Kidney glomerular epithelial cell (primary cell): ENCODE measurements at regions not wholly inside any gene's neighbourhood (a gene's known extent, or its start where the extent isn't known, plus 50 kb on each side); places are given as distances from the start of the nearest gene placed in this dataset.
A peak's percentile ranks its signal among the peaks of the same experiment; 100 is the strongest.
"Not testable (repeated sequence)": the region's sequence is repeated elsewhere in the genome, so short reads cannot be mapped to it uniquely, and the experiment has no call there.

Experiments
- DNase-seq: peaks from one replicate; lab custom pipeline; 2025; lab: John Stamatoyannopoulos, UW

DNA sequence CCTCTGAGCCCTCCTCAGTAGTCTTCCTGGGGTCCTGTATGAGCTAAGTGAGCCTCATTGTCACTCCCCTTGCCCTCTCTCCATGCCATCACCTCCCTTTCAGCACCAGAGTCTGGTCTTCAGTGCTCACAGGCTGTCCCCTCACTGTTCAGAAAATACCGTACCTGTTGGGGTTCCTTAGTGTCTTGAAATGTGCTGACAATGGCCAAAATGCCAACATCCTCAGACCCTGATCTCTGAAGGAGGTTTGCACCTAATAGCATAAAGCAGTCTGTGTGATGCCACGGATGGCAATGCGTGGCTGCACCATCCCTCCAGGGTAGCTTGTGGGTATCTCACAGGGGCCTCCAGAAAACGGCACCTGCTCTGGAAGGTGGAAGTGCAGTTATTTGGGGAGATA lies 301.0 kb upstream of the TLE3 start:
- DNase-seq = no peak

DNA sequence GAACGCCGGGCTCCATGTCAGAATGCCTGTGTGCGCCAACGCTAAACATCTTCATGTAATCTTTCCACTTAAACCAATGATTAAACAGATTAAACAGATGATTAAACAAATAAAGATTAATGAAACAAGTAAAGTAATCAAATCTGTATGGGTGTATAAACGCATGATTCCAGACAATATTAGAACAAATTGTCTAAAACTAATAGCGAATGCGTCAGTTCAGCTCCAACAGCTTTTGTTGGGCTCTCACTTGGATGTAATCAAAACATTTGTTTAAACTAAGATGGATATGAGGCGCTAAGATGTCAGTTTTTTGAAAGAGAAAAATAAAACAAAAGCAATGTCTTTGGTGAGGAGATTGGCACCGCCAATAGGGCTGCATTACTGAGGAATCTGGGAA lies 299.1 kb upstream of the TLE3 start:
- DNase-seq = no peak

DNA sequence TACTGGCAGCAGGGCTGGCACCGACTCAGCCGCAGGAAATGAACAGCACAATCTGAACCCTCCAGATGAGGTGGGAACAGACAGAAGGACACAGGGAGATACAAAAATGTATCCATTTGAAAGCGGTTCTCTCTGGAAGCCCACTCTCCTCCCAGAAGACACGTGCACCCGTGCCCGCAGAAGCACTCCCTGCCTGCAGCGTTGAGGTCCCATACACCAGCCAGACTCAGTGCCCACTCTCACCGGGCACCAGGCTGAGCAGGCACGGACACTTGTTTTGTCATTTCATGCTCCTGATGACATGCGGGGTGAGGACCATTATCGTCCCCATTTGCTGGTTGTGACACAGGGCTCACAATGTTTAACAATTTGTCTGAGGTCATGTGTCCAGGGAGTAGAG lies 297.4 kb upstream of the TLE3 start:
- DNase-seq = no peak

DNA sequence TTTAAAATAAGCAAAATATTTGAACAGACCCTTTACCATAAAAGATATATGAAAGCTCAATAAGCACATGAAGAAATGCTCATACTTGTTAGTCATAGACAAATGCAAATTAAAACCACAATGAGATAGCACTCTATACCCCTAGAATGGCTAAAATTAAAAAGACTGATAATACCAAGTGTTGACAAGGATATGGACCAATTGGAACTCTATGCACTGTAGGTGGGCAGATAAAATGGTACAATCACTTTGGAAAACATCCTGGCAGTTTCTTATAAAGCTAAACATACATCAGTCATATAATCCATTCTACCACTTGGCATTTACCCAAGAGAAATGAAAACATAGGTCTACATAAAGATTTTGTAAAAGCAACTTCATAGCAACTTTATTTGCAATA lies 293.0 kb upstream of the TLE3 start:
- no peak for DNase-seq

DNA sequence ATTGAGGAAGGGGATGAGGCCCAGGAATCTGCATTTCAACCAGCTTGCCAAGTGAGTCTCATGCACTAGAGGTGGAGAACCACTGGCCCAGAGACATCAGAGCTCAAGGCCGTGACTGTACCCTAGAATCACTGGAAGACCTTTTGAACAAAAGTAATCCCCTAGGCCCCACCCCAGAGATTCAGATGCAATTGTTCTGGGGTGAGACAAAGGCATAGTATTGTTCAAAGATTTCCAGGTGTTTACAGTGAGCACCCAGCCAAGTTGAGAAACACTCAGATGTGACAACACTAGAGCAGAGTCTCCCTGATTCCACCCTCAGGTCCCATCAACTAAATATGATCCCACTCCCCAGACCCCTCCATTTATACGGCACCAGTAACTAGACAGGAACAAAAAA lies 290.3 kb upstream of the TLE3 start:
- DNase-seq = no peak

DNA sequence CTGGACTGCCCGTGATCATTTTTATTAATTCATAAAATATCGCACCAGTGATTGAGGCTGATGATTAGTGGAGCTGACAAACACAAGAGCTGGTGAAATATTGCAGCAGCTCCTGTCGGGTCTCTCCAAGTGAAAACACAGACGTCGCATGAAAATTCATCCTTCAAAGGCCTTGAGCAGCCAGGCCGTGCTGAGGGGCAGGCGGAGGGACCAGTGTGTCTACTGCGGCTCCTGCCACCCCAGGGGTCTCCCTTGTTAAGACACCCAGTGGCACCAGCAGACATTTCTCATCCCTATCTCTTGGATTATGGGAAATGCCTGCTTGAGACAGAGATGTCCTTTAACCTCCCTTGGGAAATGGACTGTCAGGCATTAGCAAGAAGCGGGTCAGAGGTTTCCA lies 289.4 kb upstream of the TLE3 start:
- DNase-seq = no peak

DNA sequence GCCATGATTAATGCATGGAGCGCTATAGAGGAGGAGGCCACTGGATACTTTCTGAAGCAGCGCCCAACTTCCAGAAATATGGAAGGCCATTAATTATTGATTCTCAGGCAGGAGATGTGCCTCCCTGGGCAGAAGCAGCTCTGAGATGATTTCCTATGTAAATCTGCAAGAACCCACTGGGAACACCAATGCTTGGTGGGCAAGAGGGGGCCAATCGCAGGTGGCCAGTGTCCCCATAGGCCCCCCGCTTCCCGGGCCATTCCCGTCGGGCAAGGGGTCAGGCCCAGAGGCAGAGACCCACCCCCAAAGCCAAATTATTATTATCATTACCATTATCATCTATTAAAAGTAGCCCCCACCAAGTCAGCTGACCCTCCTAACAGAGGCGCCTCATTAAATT lies 288.0 kb upstream of the TLE3 start:
- no peak for DNase-seq

DNA sequence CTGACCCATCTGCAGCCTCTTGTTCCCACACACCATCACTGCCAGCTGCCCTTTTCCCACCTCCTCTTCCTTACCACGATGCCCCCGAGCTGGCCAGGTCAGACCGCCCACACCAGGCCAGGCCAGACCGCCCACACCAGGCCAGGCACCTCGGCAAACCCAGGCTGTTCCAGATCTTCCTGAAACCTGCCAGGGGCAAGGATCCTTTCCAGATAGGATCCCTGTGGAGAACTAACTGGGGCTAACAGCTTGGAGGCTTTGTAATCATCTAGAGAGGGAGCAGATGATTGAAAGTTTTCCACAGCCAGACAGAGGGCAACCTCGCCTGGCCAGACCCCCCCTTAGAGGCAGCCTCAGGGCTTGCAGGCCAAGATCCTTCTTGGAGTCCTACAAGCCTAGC lies 287.3 kb upstream of the TLE3 start:
- DNase-seq = no peak

DNA sequence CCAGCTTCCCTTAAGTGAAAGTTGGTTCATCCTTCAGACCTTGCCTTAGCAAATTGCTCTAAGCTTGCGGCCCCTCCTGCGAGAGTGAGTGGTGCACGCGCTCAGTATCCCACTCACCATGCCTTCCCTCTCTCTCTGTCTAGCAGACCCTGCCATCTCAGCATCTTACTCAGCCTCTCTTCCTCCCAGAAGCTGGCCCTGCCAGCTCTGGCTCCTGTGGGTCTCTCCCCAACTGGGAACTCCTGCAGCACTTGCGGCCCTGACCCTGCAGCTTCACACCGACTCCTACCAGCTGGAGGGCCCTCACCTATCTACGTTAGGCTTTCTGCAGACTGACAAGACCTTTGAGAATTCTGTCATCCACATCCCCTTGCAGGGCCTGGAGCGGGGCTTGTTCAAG lies 286.1 kb upstream of the TLE3 start:
- no peak for DNase-seq

DNA sequence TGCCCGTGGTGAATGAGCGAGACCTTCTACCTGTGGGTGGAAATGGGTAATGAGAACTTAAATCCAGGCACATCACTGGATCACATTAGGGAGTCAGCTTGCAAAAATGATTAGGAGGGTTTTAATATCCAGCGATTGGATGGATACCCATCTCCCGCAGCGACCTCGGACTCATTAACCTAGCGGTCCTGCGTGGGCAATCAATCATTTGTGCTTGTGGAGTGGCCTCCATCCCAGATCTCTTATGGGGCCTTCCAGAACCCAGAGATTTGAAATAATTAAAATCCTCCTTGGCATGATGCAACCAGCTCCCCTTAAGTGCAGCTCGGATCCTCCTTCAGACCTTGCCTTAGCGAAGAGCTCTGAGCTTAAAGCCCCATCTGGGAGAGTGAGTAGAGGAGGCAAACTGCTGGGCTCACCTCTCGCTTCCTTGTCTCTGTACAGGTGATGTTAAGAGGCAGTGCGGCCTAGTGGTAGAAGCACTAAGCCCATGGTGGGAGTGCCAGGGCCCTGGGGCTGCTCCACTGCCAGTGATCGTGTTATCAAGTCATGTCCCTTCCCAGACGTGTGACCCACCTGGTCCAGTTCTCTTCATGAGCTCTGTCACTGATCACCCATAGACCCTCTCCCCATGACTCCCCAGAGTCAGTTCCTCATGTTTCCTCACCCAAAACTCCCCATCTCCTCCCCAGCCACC lies 285.2 kb upstream of the TLE3 start:
- no peak for DNase-seq

DNA sequence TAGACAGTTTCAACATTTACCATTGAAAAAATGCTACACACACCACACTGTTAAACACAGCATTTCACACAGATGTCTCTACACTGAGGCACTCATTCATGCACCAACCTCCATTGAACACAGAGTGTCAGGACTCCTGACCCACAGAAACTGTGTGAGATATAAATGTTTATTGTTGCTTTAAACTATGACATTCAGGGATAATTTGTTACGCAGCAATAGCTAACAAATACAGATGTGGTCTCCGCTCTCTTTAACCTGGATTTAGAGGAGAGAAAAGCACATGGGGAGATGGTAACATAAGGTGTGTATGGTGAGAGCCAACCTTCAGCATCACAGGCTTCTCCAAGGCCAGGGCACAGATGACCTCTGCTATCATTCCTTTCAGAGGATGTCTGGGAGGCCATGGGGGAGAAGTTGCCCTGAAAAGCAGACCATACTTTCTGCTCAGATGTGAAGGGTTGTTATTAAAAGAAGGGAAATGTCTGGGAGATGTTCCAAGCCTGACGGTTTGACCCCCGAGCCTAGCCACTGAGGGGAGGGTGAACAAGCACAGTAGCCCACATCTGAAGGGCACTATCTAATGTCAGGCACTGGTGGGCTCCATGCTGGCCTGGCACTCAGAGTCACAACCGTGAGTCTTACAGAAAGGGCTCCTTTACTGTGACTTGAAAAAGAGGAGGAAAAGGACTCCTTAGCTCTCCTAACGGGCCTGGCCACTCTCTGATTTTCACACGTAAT lies 284.5 kb upstream of the TLE3 start:
- DNase-seq = no peak

DNA sequence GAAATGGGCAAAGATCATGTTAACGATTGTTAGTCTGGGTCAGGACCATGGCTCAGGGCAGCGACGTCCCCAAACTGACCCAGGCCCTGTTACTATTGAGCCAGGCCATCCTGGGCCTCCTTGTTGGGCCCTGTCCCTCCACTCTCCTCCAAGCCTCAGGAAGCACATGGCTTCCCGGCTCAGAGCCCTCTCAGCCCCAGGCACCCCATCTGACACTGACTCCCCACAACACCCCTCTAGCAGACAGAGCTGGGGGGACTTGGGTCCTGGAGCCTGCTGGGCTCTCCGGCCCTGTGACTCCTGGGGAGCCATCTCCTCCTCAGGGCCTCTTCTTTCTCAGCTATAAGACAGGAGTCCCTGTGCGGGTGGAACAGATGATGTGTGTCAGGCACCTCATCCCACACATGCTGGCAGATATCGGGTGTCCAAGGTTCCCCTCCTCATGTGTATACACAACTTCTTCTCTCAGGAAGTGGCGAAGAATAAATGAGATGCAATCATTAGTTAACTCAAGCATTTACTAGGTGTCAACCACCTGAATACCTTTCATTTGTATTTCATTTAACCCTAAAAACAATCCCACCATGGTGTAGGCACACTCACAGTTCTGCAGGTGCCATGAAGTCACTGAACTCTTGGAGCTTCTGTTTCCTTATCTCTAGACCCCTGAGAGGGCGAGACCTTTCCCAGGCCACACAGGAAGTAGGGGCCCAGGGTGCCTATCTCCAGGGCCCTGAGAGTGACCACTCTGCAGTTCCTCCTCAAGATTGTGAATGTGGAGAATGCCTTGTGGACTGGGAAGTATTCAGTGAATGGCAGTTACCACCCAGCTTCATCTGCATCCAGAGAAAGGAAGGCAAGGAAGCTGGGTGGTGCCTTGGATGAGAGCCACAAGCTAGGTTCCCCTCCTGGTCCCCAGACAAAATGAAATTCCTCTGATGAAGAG lies 282.5 kb upstream of the TLE3 start:
- DNase-seq = no peak

DNA sequence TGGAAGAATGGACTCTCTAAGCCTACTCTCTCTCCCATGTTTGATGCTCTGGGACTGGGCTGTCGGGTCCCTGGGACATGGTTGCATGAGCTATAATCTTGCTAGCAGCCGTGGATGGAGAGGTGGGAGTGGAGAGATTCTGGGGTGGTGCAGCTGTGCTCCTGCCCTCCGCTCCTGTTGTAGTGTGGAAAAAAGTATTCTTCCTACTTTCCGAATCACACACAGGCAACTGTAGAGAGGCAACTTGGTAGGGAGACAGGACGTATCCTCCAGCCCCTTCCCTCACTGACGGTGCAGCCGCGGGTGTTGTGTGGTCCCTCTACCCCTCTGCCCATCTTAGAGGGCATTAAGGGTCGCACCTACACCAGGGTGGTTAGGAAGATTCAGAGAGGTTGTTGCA lies 281.4 kb upstream of the TLE3 start:
- no peak for DNase-seq

DNA sequence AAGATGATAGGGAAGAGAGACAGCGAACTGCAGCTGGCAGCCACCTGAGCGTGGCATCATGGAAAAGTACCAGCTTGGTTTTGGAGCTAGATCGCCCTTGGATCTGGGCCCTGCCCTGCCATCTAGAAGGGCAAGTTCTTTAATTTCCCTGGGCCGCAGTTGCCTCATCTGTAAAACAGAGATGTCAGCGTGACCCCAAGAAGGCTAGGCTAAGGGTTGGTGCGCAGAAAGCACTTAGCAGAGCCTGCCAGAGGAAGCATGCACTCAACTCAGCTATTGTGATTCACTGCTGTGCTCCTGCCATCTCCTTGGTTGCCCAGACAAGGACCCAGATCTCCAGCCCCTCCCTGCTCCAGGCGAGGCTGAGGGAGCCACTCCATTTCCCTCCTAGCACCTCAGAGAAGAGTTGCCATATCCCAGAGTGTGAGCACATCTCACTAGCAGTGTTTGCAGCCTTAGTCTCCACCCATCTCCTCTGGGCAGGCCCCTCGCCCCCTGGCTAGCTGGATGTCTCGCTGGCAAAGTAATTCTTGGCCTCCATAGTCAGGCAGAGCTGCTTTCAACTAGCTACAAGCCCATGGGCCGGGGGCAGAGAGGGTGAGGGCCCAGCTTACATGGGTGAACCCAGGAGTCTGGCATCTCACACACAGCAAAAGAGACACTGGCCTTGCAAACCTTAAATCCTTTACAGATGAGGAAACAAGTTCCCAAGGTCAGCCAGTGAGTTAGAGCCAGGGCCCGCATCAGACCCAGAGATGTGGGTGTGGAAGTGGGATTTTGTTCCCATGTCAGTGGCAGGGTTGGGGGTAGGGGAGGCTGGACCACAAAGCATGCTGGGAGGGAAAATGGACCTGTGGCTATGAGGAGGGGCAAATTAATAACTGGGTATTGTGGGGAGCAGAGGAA lies 280.7 kb upstream of the TLE3 start:
- DNase-seq = no peak

DNA sequence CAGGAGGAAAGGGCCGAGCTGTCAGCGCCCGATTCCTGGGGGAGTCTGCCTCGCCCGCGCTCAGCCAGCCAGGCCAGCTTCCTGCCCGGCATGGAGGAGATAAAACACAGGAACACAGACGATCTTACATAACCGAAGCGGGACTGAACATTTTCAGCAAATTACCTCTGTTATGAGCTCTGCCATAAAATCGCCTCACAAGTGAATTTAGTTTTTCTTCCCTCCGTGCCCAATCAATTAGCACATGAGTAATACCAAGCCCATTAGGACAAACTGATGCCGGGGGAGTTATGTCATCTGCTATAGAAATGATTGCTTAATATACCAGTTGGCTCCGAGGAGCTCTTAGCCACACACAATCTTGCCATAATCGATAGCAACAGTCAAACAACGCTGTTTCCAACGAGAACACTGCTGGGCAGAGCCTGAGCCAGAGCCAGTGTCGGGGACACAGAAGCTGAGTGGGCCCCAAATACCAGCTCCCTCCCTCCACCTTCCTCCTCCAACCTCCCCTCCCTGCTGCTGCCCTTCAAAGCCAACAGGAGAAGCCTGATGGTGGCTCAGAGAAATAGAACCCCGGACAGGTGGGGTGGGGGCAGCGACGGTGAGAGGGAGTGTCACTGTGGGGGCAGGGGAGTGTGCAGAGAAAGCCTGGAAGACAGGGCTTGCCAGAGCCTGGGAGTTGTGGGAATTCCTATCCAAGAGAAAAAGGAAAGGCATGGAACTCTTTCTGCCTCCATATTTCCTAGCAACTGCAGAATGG lies 279.4 kb upstream of the TLE3 start:
- DNase-seq = no peak

DNA sequence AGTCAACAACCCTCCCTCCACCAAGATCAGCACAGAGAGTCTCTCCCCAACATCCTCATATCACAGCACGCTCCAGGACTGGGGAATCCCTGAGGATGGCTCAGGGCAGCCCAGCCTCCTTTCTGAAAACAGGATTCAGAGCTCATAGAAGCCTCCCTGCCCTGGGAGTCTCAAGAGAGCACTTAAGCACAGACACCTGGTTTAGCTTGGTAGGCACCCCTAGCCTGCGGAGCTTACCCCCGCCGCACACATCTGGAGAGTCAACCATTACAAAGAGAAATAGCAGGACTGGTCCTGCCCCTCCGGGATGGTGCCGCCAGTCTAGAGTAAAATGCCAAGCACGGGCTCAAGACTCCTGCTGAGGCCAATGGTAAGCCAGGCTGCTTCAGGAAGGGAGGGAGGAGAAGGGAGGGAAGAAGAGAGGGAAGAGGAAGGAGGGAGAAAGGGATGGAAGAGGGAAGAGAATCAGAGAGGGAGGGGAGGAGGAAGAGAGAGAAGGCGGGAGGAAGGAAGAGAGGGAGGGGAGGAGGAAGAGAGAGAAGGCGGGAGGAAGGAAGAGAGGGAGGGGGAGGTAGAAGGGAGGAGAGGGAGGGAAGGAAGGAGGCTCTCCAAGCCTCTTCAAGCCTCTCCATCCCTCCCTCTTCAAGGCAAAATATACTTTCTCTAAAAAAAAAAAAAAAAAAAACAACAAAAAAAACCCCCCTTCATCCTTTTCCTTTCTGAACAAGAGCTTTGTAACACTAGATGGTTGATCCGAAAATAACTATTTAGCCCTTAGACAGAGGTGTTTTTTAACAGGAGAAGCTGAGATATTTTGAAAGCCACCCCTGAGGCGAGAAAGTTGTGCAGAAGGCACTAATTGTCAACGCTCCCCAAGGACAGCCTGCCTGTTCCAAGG lies 278.6 kb upstream of the TLE3 start:
- no peak for DNase-seq

DNA sequence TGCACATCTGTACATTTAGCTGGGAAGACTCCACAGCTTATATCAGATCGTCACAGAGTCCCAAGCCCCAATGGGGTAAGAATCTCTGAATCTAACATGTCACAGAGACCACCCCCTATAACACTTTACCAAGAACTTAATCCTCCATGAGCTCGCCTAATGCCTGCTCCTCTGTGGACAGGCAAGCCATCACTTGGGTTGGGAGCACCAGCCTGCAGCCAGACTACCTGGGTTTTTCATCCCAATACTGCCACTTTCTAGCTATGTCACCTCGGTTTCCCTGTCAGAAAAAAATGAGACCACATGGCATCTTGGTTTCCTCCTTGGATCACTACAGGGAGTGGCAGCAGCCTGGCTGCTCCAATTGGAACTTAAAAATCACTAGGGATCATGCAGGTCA lies 277.9 kb upstream of the TLE3 start:
- no peak for DNase-seq

DNA sequence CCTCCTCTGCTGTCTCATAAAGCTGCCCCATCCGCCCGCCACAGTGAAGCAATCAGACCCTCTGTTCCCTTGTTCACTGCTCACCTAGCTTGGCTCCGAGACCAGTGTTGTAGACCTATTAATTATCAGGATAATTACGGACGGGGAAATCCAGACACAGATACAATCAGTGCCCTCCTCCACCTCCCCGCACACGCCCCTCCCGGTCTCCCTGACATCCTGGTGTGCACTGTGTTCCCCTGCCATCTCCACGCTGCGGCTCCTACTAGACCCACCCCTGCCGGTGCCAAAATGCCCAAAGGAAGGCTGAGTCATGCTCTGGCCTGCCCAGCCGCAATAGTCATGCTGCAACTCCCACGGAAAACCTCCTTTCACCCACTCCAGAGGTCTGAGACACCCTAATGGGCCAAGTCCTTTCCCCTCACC lies 277.3 kb upstream of the TLE3 start:
- DNase-seq = peak; percentile 46

DNA sequence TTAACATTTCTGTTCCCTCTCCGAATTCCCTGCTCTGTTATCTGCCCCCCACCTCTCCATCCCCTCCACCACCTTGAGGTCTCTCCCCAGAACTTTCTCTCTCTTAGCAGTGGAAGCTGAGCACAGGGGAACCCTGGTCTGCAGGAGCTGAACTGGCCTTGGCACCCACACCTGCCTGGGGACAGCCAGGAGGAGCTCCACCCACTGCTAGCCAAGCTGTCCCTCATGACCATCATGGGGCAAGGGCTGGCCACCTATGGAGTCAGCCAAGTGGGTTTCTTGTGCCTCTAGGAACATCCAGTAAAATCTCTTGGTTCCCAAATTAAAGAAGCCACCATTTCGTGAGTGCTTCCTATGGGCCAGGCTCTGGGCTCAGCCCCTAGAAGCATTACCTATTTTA lies 276.4 kb upstream of the TLE3 start:
- no peak for DNase-seq

DNA sequence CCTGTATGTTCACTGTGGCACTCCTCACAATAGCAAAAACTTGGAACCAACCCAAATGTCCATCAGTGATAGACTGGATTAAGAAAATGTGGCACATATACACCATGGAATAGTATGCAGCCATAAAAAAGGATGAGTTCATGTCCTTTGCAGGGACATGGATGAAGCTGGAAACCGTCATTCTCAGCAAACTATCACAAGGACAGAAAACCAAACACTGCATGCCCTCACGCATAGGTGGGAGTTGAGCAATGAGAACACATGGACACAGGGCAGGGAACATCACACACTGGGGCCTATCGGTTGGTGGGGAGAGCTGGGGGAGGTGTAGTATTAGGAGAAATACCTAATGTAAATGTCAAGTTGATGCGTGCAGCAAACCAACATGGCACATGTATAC lies 275.7 kb upstream of the TLE3 start:
- DNase-seq = not testable (repeated sequence)
